ENCODE measurements at regions not wholly inside any gene's neighbourhood (a gene's known extent, or its start where the extent isn't known, plus 50 kb on each side); places are given as distances from the start of the nearest gene placed in this dataset.

GRCh38 chr3:8371960-8372463, 129.6 kb upstream of the LMCD1 start:
- intact Hi-C loops (cut with DNase I): no loop called here
- H3K4me3 ChIP-seq (replicated peaks in 1 of 3): no peak overlapping the region
- 45 to 48% methylated on average over 5 to 6 of the region's 7 CpGs for WGBS, 2 donors
- H3K4me1 ChIP-seq: no peaks in the 10 kb centered on the region
- no peak for TF ChIP-seq CTCF (IDR thresholded peaks at IDR 0.05)
- no peak for TF ChIP-seq POLR2A (IDR thresholded peaks at IDR 0.05)
- H3K9me3 ChIP-seq: no peaks in the 10 kb centered on the region
- no peak for DNase-seq
- no peaks in the 10 kb centered on the region for H3K27me3 ChIP-seq
- no peak overlapping the region for H3K27ac ChIP-seq
- no peaks in the 10 kb centered on the region for H3K36me3 ChIP-seq

- Histone ChIP-seq H3K9me3 (no peaks in the 10 kb centered on the region), H3K4me1 (no peaks in the 10 kb centered on the region), H3K27ac (no peak overlapping the region), H3K36me3 (no peaks in the 10 kb centered on the region), H3K27me3 (no peaks in the 10 kb centered on the region), H3K4me3 (replicated peaks in 1 of 3) (no peak overlapping the region)
- intact Hi-C loops (cut with DNase I): no loop called here
- 92 to 93% methylated on average over 5 of the region's 5 CpGs for WGBS, 2 donors
- no peak for DNase-seq
- TF ChIP-seq POLR2A (IDR thresholded peaks at IDR 0.05) (no peak), CTCF (IDR thresholded peaks at IDR 0.05) (no peak)
Observed at GRCh38 chr3:8380904-8381704, 120.5 kb upstream of the LMCD1 start.

- intact Hi-C loops (cut with DNase I): no loop called here
- no peak for TF ChIP-seq POLR2A (IDR thresholded peaks at IDR 0.05)
- TF ChIP-seq CTCF (IDR thresholded peaks at IDR 0.05): no peak
- no peak for DNase-seq
- no peaks in the 10 kb centered on the region for H3K4me1 ChIP-seq
- H3K27ac ChIP-seq: no peak overlapping the region
- WGBS, 2 donors: 94% methylated on average over 4 of the region's 4 CpGs
- H3K36me3 ChIP-seq: no peaks in the 10 kb centered on the region
- no peaks in the 10 kb centered on the region for H3K9me3 ChIP-seq
- H3K27me3 ChIP-seq: no peaks in the 10 kb centered on the region
- H3K4me3 ChIP-seq (replicated peaks in 1 of 3): no peak overlapping the region
Observed at GRCh38 chr3:8385848-8386620, 115.6 kb upstream of the LMCD1 start.

GRCh38 chr3:8387571-8387970, 114.1 kb upstream of the LMCD1 start:
- no peak for DNase-seq
- Histone ChIP-seq H3K4me3 (replicated peaks in 1 of 3) (no peak overlapping the region), H3K27ac (no peak overlapping the region), H3K27me3 (no peaks in the 10 kb centered on the region), H3K36me3 (no peaks in the 10 kb centered on the region), H3K4me1 (no peaks in the 10 kb centered on the region), H3K9me3 (no peaks in the 10 kb centered on the region)
- TF ChIP-seq CTCF (IDR thresholded peaks at IDR 0.05): no peak
- no peak for TF ChIP-seq POLR2A (IDR thresholded peaks at IDR 0.05)
- WGBS, 2 donors: 46 to 73% methylated on average over 4 of the region's 4 CpGs
- intact Hi-C loops (cut with DNase I): no loop called here

GRCh38 chr3:8399686-8400085, 101.9 kb upstream of the LMCD1 start:
- no peak for TF ChIP-seq CTCF (IDR thresholded peaks at IDR 0.05)
- no peak overlapping the region for H3K4me3 ChIP-seq (replicated peaks in 1 of 3)
- H3K27me3 ChIP-seq: no peaks in the 10 kb centered on the region
- no peaks in the 10 kb centered on the region for H3K4me1 ChIP-seq
- intact Hi-C loops (cut with DNase I): no loop called here
- H3K9me3 ChIP-seq: no peaks in the 10 kb centered on the region
- WGBS, 2 donors: 17 to 52% methylated on average over 3 of the region's 3 CpGs
- no peak overlapping the region for H3K27ac ChIP-seq
- H3K36me3 ChIP-seq: no peaks in the 10 kb centered on the region
- no peak for DNase-seq
